ENCODE measurements at regions not wholly inside any gene's neighbourhood (a gene's known extent, or its start where the extent isn't known, plus 50 kb on each side); places are given as distances from the start of the nearest gene placed in this dataset.

DNA sequence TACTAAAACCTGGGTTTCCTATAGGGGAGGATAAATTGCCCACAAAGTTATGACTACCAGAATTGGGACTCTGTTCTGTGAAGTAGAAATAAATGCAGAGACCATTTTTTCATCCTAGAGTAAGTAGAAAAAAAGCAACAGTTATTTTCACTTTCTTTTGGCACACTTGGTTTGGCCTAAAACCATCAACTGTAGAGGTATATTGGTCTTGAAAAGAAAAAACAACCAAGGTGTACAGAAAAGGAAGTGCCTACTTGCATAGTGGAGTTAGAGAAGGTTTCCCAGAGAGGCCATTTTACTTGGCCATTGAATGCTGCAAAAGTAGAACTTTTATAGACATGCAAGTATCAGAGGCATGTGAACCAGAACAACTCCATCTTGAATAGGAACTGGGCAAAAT is 89.4 kb upstream of the TACR1 start:
- DNase-seq (ENCODE audit: low spot score), result no peak
- TF ChIP-seq EZH2 (IDR thresholded peaks at IDR 0.05) (no peak), EZH2phosphoT487 (IDR thresholded peaks at IDR 0.05) (no peak)
- TF ChIP-seq, protein P1, sequence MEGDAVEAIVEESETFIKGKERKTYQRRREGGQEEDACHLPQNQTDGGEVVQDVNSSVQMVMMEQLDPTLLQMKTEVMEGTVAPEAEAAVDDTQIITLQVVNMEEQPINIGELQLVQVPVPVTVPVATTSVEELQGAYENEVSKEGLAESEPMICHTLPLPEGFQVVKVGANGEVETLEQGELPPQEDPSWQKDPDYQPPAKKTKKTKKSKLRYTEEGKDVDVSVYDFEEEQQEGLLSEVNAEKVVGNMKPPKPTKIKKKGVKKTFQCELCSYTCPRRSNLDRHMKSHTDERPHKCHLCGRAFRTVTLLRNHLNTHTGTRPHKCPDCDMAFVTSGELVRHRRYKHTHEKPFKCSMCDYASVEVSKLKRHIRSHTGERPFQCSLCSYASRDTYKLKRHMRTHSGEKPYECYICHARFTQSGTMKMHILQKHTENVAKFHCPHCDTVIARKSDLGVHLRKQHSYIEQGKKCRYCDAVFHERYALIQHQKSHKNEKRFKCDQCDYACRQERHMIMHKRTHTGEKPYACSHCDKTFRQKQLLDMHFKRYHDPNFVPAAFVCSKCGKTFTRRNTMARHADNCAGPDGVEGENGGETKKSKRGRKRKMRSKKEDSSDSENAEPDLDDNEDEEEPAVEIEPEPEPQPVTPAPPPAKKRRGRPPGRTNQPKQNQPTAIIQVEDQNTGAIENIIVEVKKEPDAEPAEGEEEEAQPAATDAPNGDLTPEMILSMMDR (IDR thresholded peaks at IDR 0.05), result no peak
- no peaks in the 10 kb centered on the region for H4K20me1 ChIP-seq (ENCODE audit: low read depth)
- no peaks in the 10 kb centered on the region for H3K27me3 ChIP-seq
- no peaks in the 10 kb centered on the region for H3K4me1 ChIP-seq
- no peak overlapping the region for H3K27ac ChIP-seq
- H3K27me3 Mint-ChIP-seq (ENCODE audit: insufficient read depth, low read depth), result peaks cover 4% of the 10 kb centered on the region
- H3K9me3 ChIP-seq (ENCODE audit: low read depth), result no peaks in the 10 kb centered on the region
- H3K27ac Mint-ChIP-seq, result no peak overlapping the region
- no peak overlapping the region for H3K4me3 Mint-ChIP-seq
- H3K9ac ChIP-seq, result no peak overlapping the region
- no peaks in the 10 kb centered on the region for H3K9me3 Mint-ChIP-seq
- H3K4me3 ChIP-seq, result no peak overlapping the region
- H3F3A ChIP-seq (ENCODE audit: low read depth), result no peaks in the 10 kb centered on the region
- H3K36me3 ChIP-seq, result no peaks in the 10 kb centered on the region
- H2AFZ ChIP-seq (replicated peaks), result no peak overlapping the region
- peaks cover 4% of the 10 kb centered on the region for H3K4me1 Mint-ChIP-seq
- H3K36me3 Mint-ChIP-seq, result no peaks in the 10 kb centered on the region
- H3K79me2 ChIP-seq (ENCODE audit: low read depth), result no peaks in the 10 kb centered on the region
- no peak overlapping the region for H3K4me2 ChIP-seq

DNA sequence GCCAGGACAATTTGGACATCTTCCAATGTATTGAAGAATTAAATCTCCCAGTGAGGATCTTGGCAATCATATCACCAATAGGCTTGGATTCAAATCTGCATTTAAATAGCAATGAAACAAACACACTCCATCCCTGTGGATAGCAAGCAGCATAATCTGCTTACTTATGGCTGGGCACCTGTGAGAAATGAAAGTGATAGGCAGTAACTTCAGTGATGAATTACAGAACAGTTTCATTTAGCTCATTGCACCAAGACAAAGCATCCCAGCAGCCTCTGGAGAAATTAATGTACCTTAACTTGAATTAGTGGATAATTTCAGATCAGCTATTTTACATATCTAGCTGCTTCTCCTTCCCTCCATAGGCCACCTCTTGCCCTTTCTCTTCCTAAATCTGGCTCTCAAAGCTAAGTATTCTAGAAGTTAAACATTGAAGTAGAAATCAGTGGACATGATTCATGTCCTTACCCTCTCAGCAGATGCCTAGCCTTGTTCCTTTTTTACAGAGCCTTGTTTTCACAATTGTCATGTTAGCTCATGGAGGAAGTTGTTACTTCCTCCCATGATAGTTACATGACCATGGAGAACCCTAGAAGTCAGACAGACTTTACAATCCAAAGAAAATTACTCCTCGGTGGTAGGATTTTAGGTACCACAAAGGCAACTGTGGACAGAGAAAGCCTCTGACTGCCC is 88.5 kb upstream of the TACR1 start:
- H3K9me3 Mint-ChIP-seq, result no peaks in the 10 kb centered on the region
- H3K4me3 Mint-ChIP-seq, result no peak overlapping the region

GRCh38 chr2:75284345-75284744 is 85.0 kb upstream of the TACR1 start:
- TF ChIP-seq, protein P1 (IDR thresholded peaks at IDR 0.05), result no peak
- TF ChIP-seq EZH2 (IDR thresholded peaks at IDR 0.05) (no peak), EZH2phosphoT487 (IDR thresholded peaks at IDR 0.05) (no peak)
- no peak overlapping the region for H2AFZ ChIP-seq (replicated peaks)

More for the DNA sequence above, 88.5 kb upstream of the TACR1 start:
- H2AFZ ChIP-seq (replicated peaks), result no peak overlapping the region
- H4K20me1 ChIP-seq (ENCODE audit: low read depth), result no peaks in the 10 kb centered on the region
- TF ChIP-seq, protein P1 (IDR thresholded peaks at IDR 0.05), result no peak
- TF ChIP-seq EZH2 (IDR thresholded peaks at IDR 0.05) (no peak), EZH2phosphoT487 (IDR thresholded peaks at IDR 0.05) (no peak)
- no peak overlapping the region for H3K9ac ChIP-seq
- H3F3A ChIP-seq (ENCODE audit: low read depth), result no peaks in the 10 kb centered on the region
- H3K4me2 ChIP-seq, result no peak overlapping the region
- H3K4me1 ChIP-seq, result no peaks in the 10 kb centered on the region
- Mint-ChIP-seq H3K27me3 (ENCODE audit: insufficient read depth, low read depth) (peaks cover 4% of the 10 kb centered on the region), H3K36me3 (no peaks in the 10 kb centered on the region), H3K4me1 (peaks cover 4% of the 10 kb centered on the region), H3K27ac (no peak overlapping the region)
- H3K27me3 ChIP-seq, result no peaks in the 10 kb centered on the region
- no peaks in the 10 kb centered on the region for H3K79me2 ChIP-seq (ENCODE audit: low read depth)
- H3K36me3 ChIP-seq, result no peaks in the 10 kb centered on the region
- no peak overlapping the region for H3K4me3 ChIP-seq
- no peak for DNase-seq (ENCODE audit: low spot score)
- no peak overlapping the region for H3K27ac ChIP-seq
- H3K9me3 ChIP-seq (ENCODE audit: low read depth), result no peaks in the 10 kb centered on the region

More at GRCh38 chr2:75284345-75284744, 85.0 kb upstream of the TACR1 start:
- no peak overlapping the region for H3K27ac ChIP-seq
- no peaks in the 10 kb centered on the region for H3K9me3 Mint-ChIP-seq
- H3K36me3 ChIP-seq, result no peaks in the 10 kb centered on the region
- H3F3A ChIP-seq (ENCODE audit: low read depth), result no peaks in the 10 kb centered on the region
- H4K20me1 ChIP-seq (ENCODE audit: low read depth), result no peaks in the 10 kb centered on the region
- H3K4me2 ChIP-seq, result no peak overlapping the region
- H3K36me3 Mint-ChIP-seq, result no peaks in the 10 kb centered on the region
- no peak overlapping the region for H3K9ac ChIP-seq
- H3K4me1 ChIP-seq, result no peaks in the 10 kb centered on the region
- no peak overlapping the region for H3K4me3 Mint-ChIP-seq
- no peaks in the 10 kb centered on the region for H3K9me3 ChIP-seq (ENCODE audit: low read depth)
- no peaks in the 10 kb centered on the region for H3K79me2 ChIP-seq (ENCODE audit: low read depth)
- H3K27ac Mint-ChIP-seq, result no peak overlapping the region
- no peaks in the 10 kb centered on the region for H3K4me1 Mint-ChIP-seq
- H3K27me3 Mint-ChIP-seq (ENCODE audit: insufficient read depth, low read depth), result peaks cover 3% of the 10 kb centered on the region
- no peak overlapping the region for H3K4me3 ChIP-seq
- H3K27me3 ChIP-seq, result no peaks in the 10 kb centered on the region
- DNase-seq (ENCODE audit: low spot score), result no peak

Measured in neural progenitor cell (in vitro differentiated cells).